SK-N-SH treated with all-trans-retinoic acid at 6 μM for 48 hours (cell line): ENCODE measurements at regions not wholly inside any gene's neighbourhood (a gene's known extent, or its start where the extent isn't known, plus 50 kb on each side); places are given as distances from the start of the nearest gene placed in this dataset.

Experiments
- ATAC-seq: fragments of 200-7000 bp; cut with Tn5 transposase; 3 replicates; pipeline ENCODE4 v1.9.1; 2020; ENCODE audit warnings: mild to moderate bottlenecking, moderate library complexity
- BACH2 ChIP-seq: fragments of 250-450 bp; sonication (Bioruptor Pico); IDR thresholded peaks from 2 replicates; pipeline ENCODE4 v1.9.0; 2021; ENCODE audit warnings: mild to moderate bottlenecking, borderline replicate concordance
- CSDC2 ChIP-seq: fragments of 250-450 bp; sonication (Bioruptor Pico); IDR thresholded peaks from 2 replicates; pipeline ENCODE4 v1.5.0; 2020; ENCODE audit warnings: mild to moderate bottlenecking, moderate library complexity
- CSRNP3 ChIP-seq: fragments of 250-450 bp; sonication (Bioruptor Pico); IDR thresholded peaks from 2 replicates; pipeline ENCODE4 v1.5.1; 2021; ENCODE audit warnings: mild to moderate bottlenecking, moderate library complexity
- ESRRG ChIP-seq: fragments of 250-450 bp; sonication (Bioruptor Pico); IDR thresholded peaks from 2 replicates; pipeline ENCODE4 v1.6.1; 2021; ENCODE audit warnings: mild to moderate bottlenecking
- ISL1 ChIP-seq: fragments of 250-450 bp; sonication (Bioruptor Pico); IDR thresholded peaks from 2 replicates; pipeline ENCODE4 v2.1.2; 2022; ENCODE audit warnings: mild to moderate bottlenecking, moderate library complexity
- OSR1 ChIP-seq: fragments of 250-450 bp; sonication (Bioruptor Pico); IDR thresholded peaks from 2 replicates; pipeline ENCODE4 v1.8.0; 2022; ENCODE audit warnings: moderate library complexity, mild to moderate bottlenecking, inconsistent platforms
- PATZ1 ChIP-seq: fragments of 250-450 bp; sonication (Bioruptor Pico); IDR thresholded peaks from 2 replicates; pipeline ENCODE4 v1.8.0; 2020; ENCODE audit warnings: mild to moderate bottlenecking, moderate library complexity, borderline replicate concordance
- POU6F1 ChIP-seq: fragments of 250-450 bp; sonication (Bioruptor Pico); IDR thresholded peaks from 2 replicates; pipeline ENCODE4 v1.8.0; 2021; ENCODE audit warnings: low read depth, mild to moderate bottlenecking, moderate library complexity, borderline replicate concordance
- RARB ChIP-seq: fragments of 250-450 bp; sonication (Bioruptor Pico); IDR thresholded peaks from 2 replicates; pipeline ENCODE4 v1.8.0; 2021; ENCODE audit warnings: mild to moderate bottlenecking, moderate library complexity
- SNAI2 ChIP-seq: fragments of 250-450 bp; sonication (Bioruptor Pico); IDR thresholded peaks from 2 replicates; pipeline ENCODE4 v1.5.0; 2020; ENCODE audit warnings: mild to moderate bottlenecking, moderate library complexity
- TOX ChIP-seq: fragments of 250-450 bp; sonication (Bioruptor Pico); IDR thresholded peaks from 2 replicates; pipeline ENCODE4 v1.8.0; 2021; ENCODE audit warnings: mild to moderate bottlenecking, moderate library complexity, borderline replicate concordance
- TSHZ2 ChIP-seq: fragments of 250-450 bp; sonication (Bioruptor Pico); IDR thresholded peaks from 2 replicates; pipeline ENCODE4 v1.5.0; 2020; ENCODE audit warnings: mild to moderate bottlenecking, moderate library complexity
- ZC3H10 ChIP-seq: fragments of 250-450 bp; sonication (Bioruptor Pico); IDR thresholded peaks from 2 replicates; pipeline ENCODE4 v1.5.1; 2021; ENCODE audit warnings: mild to moderate bottlenecking, moderate library complexity
- ZFP3 ChIP-seq: fragments of 250-450 bp; sonication (Bioruptor Pico); IDR thresholded peaks from 2 replicates; pipeline ENCODE4 v1.5.0; 2020; ENCODE audit warnings: mild to moderate bottlenecking, moderate library complexity
- ZFP30 ChIP-seq: fragments of 450-650 bp; formaldehyde crosslinking; IDR thresholded peaks from 2 replicates; pipeline ENCODE4 v1.5.0; 2022; ENCODE audit warnings: mild to moderate bottlenecking, moderate library complexity
- ZNF565 ChIP-seq: fragments of 450-650 bp; formaldehyde crosslinking; conservative IDR thresholded peaks from 2 replicates; pipeline ENCODE4 v1.5.0; 2020; ENCODE audit warnings: low read depth, mild to moderate bottlenecking, moderate library complexity
- ZNF8 ChIP-seq: fragments of 450-650 bp; formaldehyde crosslinking; IDR thresholded peaks from 2 replicates; pipeline ENCODE4 v1.5.0; 2020; ENCODE audit warnings: mild to moderate bottlenecking, moderate library complexity
- TF ChIP-seq, protein P1 (sequence below): fragments of 250-450 bp; sonication (Bioruptor Pico); IDR thresholded peaks from 2 replicates; pipeline ENCODE4 v1.5.1; 2020; ENCODE audit warnings: low read depth, mild to moderate bottlenecking, moderate library complexity

GRCh38 chr10:107342711-107343110, 178.2 kb upstream of the SORCS1 start:
- TF ChIP-seq PATZ1 (CRISPR knock-in tag) (no peak), BACH2 (CRISPR knock-in tag) (no peak), CSRNP3 (CRISPR knock-in tag) (no peak), OSR1 (CRISPR knock-in tag) (no peak), ZC3H10 (CRISPR knock-in tag) (no peak), ZFP3 (CRISPR knock-in tag) (no peak), ZFP30 (no peak), ISL1 (CRISPR knock-in tag) (no peak), POU6F1 (CRISPR knock-in tag) (no peak), ZNF565 (no peak), CSDC2 (CRISPR knock-in tag) (no peak), TOX (CRISPR knock-in tag) (no peak), ZNF8 (no peak)
- TF ChIP-seq, protein P1, sequence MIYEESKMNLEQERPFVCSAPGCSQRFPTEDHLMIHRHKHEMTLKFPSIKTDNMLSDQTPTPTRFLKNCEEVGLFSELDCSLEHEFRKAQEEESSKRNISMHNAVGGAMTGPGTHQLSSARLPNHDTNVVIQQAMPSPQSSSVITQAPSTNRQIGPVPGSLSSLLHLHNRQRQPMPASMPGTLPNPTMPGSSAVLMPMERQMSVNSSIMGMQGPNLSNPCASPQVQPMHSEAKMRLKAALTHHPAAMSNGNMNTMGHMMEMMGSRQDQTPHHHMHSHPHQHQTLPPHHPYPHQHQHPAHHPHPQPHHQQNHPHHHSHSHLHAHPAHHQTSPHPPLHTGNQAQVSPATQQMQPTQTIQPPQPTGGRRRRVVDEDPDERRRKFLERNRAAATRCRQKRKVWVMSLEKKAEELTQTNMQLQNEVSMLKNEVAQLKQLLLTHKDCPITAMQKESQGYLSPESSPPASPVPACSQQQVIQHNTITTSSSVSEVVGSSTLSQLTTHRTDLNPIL (CRISPR knock-in tag): no peak
- ATAC-seq: no peak

DNA sequence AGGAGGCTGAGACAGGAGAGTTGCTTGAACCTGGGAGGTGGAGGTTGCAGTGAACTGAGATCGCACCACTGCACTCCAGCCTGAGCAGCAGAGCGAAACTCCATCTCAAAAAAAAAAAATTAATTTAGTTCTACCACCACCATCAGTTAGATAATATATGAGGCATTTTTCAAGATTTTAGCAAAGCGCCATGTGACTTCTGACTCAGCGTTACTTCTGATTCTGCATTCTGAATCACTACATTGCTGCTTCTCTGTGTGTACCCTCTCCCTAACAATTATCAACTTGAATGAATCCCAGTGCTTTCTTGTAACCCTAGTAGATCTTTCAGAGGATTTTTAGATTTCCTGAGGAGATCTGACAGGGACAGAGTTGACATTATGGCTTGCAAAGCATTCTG, 176.8 kb upstream of the SORCS1 start:
- TF ChIP-seq RARB (CRISPR knock-in tag) (no peak), SNAI2 (CRISPR knock-in tag) (no peak), POU6F1 (CRISPR knock-in tag) (no peak), ESRRG (CRISPR knock-in tag) (no peak), CSRNP3 (CRISPR knock-in tag) (no peak), ZNF8 (no peak), TSHZ2 (CRISPR knock-in tag) (no peak)
- ATAC-seq: no peak

DNA sequence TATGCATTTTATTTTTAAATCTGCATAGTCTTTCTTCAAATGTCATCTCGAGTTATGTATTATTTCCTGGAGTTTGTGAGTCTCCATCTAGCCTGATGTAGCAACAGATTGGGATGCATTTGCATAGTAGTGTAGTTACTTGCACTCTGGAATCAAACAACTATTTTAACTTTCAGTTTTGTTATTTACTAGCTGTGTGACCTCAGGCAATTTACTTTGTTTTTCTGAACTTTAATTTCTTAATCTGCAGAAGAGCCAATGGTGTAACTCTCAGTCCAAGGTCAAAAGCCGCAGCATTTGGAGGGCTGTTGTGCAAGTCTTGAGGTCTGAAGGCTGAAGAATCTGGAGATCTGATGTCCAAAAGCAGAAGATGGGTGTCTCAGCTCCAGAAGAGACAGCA, 175.8 kb upstream of the SORCS1 start:
- peak; percentile 44; the same call in 1 of the 3 replicates for ATAC-seq
- TF ChIP-seq POU6F1 (CRISPR knock-in tag): no peak
- TF ChIP-seq PATZ1 (CRISPR knock-in tag): no peak
- no peak for TF ChIP-seq ISL1 (CRISPR knock-in tag)
- no peak for TF ChIP-seq ZNF8
- TF ChIP-seq RARB (CRISPR knock-in tag): no peak
- TF ChIP-seq TSHZ2 (CRISPR knock-in tag): no peak
